Motor neuron (in vitro differentiated cells): ENCODE measurements at regions not wholly inside any gene's neighbourhood (a gene's known extent, or its start where the extent isn't known, plus 50 kb on each side); places are given as distances from the start of the nearest gene placed in this dataset.
A peak's percentile ranks its signal among the peaks of the same experiment; 100 is the strongest.

Experiments used
- ATAC-seq, 8 experiments: fragments of 200-7000 bp; cut with Tn5 transposase; replicated peaks in 6 of 8; 2 replicates each; pipeline ENCODE4 v1.8.0; 2021; ENCODE audit warnings: mild to moderate bottlenecking in 8 of 8, moderate library complexity in 8 of 8
- H3K27ac ChIP-seq, 2 donors: fragments of 250-450 bp; sonication (Bioruptor Pico); 2 replicates each; pipeline ENCODE4 v1.9.0; 2021; ENCODE audit warnings: antibody characterized with exemption in 2 of 2, mild to moderate bottlenecking in 2 of 2, moderate library complexity in 1 of 2
- H3K4me1 ChIP-seq, 2 donors: fragments of 250-450 bp; sonication (Bioruptor Pico); replicated peaks in 1 of 2; 2 replicates each; pipeline ENCODE4 v1.6.1; 2021; ENCODE audit warnings: antibody characterized with exemption in 2 of 2, mild to moderate bottlenecking in 2 of 2, moderate library complexity in 1 of 2
- H3K4me3 ChIP-seq, 5 donors: fragments of 250-450 bp; sonication (Bioruptor Pico); 2 replicates each; pipeline ENCODE4 v1.9.0; 2021; ENCODE audit warnings: antibody characterized with exemption in 5 of 5, mild to moderate bottlenecking in 5 of 5, moderate library complexity in 4 of 5
- WGBS, 10 experiments: fragments of 450-650 bp; shearing (Covaris generic); methylation state at CpG; one replicate each; pipeline ENCODE4 v1.0.0; 2022; 5-methylcytosine and 5-hydroxymethylcytosine counted together
- in situ Hi-C, 9 experiments: fragments of 400-800 bp; cut with MboI; loops; one replicate each; pipeline ENCODE4 v1.15.0; 2021; ENCODE audit warnings: low sequenced_read_pairs in 9 of 9, low pct_unique_long_range_greater_than_20kb in 2 of 9; ENCODE audit not compliant: unreplicated experiment in 9 of 9

DNA sequence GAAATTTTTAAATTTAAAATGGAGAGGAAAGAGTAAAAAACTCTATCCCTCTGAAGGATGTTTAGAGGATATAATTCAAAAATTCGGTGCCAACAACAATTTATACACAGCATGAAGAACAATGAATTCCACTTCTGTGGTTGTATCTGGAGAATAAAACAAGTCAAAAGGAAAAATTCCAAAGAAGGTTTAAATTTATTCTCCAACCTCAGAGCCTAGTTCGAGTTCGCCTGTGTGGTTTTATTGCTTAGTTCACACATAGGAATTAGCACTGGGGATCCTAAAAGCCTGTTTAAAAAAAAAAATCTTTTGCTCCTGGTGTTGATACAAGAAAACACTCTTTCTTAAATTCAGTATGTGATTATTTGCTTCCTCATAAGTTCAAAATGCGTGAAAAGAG is 79.2 kb downstream of the LLPH start:
- WGBS, 10 experiments, result 45 to 100% (median 84%) methylated on average over 1 to 4 of the region's 4 CpGs
- H3K27ac ChIP-seq, result no peak overlapping the region
- in situ Hi-C loops, result no loop called here

DNA sequence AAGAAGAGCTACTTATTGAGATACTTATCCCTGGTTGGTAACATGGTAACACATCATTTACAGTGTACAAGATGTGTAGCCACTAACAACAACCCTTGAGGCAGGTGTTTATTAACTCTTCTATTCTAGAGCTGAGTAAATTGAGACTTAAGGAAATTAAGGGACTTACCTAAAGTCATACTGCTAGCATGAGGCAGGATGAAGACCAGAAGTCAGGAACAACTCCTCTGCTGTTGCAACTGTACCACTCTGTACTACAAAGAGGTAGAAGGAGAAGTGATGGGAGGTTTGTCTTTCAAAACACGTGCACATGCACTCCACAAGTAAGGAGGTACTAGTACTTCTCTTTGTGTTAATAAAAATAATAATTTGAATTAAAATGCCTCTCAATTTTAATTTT is 79.9 kb downstream of the LLPH start:
- ATAC-seq, result no peak
- WGBS, 10 experiments, result 71 to 100% (median 85%) methylated on average over 1 of the region's 1 CpG; no CpG with 5 or more reads in 2 of the 10 experiments
- in situ Hi-C loops, result no loop called here

More for the DNA sequence above, 79.2 kb downstream of the LLPH start:
- Histone ChIP-seq H3K4me3 (no peak overlapping the region), H3K4me1 (no peaks in the 10 kb centered on the region)
- no peak for ATAC-seq

DNA sequence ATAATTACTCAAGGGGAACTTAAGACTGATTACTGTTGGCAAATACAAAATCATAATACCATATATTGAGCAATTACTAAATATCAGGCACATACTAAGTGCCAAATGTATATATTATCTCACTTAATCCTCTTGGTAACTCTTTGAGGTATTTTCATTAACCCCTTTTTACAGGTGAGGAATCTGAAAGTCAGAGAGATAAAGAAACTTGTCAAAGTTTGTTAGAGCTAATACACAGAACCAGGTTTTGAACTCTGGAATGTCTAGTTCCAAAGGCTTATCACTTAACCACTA is 80.3 kb downstream of the LLPH start:
- no peak for ATAC-seq
- no peaks in the 10 kb centered on the region for H3K4me1 ChIP-seq
- no peak overlapping the region for H3K27ac ChIP-seq
- H3K4me3 ChIP-seq, result no peak overlapping the region
- in situ Hi-C loops, result no loop called here

More for the DNA sequence above, 79.9 kb downstream of the LLPH start:
- Histone ChIP-seq H3K4me3 (no peak overlapping the region), H3K27ac (no peak overlapping the region), H3K4me1 (no peaks in the 10 kb centered on the region)

- in situ Hi-C loops, result no loop called here
- no peak overlapping the region for H3K4me3 ChIP-seq
These were observed 80.8 kb downstream of the LLPH start for GRCh38 chr12:66049538-66050282.

DNA sequence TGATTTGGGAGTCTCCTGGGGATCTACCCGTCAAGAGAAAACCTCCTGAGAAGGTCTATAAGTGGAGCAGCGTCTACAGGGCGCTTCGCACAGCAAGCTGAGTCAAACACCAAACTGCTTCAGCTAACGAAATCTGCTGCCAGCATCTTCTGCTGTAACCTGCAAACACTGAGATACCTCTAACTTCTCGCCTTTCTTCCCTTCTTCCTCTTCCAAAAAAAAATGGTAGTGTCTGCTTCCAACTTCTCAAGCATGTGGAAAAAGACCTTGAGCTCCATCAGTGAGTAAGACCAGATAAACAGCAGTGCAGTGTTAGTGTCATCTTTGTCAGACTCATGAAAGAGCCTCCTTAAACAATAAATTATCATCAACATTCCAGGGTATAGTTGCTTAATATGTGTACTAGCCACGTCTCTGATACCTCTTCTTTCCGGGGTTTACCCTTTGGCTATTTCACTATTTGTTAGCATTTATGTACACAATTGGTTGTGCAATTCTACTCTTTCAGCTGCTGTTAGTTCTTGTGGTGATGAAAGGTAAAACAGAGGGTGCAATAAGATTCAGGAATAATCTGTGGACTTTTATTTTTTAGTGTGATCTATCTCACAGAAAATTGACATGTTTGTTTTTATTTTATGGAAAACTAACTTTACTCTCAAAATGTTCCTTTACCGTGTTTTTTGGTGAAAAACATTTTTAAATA is 81.6 kb downstream of the LLPH start:
- WGBS, 10 experiments, result 43 to 100% (median 87%) methylated on average over 1 to 8 of the region's 9 CpGs
- in situ Hi-C loops, result no loop called here
- H3K4me1 ChIP-seq, result no peaks in the 10 kb centered on the region
- no peak overlapping the region for H3K27ac ChIP-seq
- H3K4me3 ChIP-seq, result no peak overlapping the region
- ATAC-seq, result peak in 3 of 8 experiments; percentile 48 to 84 (median 58)

More at GRCh38 chr12:66049538-66050282, 80.8 kb downstream of the LLPH start:
- no peak overlapping the region for H3K27ac ChIP-seq
- ATAC-seq, result peak in 1 of 8 experiments; percentile 16
- H3K4me1 ChIP-seq, result no peaks in the 10 kb centered on the region

- 30 to 100% (median 78%) methylated on average over 1 to 8 of the region's 8 CpGs for WGBS, 10 experiments
- no peak overlapping the region for H3K4me3 ChIP-seq
- H3K4me1 ChIP-seq, result no peaks in the 10 kb centered on the region
- no peak overlapping the region for H3K27ac ChIP-seq
- in situ Hi-C loops, result no loop called here
- ATAC-seq, result peak in 3 of 8 experiments; percentile 55 to 65 (median 56)
These were observed 82.2 kb downstream of the LLPH start for GRCh38 chr12:66048218-66048834.

- 0 to 100% (median 100%) methylated on average over 1 of the region's 1 CpG; no CpG with 5 or more reads in 7 of the 10 experiments for WGBS, 10 experiments
- no peak for ATAC-seq
- Histone ChIP-seq H3K4me3 (no peak overlapping the region), H3K4me1 (no peaks in the 10 kb centered on the region), H3K27ac (no peak overlapping the region)
- in situ Hi-C loops, result no loop called here
These were observed 83.0 kb downstream of the LLPH start for GRCh38 chr12:66047411-66048021.

GRCh38 chr12:66045506-66045905 is 85.0 kb downstream of the LLPH start:
- in situ Hi-C loops, result no loop called here
- WGBS, 10 experiments, result 86 to 100% (median 100%) methylated on average over 1 to 3 of the region's 3 CpGs; no CpG with 5 or more reads in 2 of the 10 experiments

DNA sequence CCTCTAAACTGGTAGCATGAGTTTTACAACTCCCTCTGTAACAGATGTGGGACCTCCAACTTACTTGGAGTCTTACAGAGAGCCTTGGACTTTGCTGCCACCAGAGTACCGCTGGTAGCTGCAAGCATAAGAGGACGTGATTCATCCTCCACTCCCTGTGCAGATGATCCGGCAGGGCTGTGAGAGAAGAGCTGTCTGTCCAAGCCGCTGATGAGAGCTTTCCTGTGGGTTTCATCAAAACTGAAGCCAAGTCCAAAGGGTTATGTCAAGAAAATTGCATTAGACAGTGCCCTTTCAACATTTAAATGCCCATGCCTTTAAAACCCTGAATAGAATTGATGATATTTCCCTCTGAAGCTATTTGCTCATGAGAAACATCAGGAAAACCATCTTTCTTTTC is 85.8 kb downstream of the LLPH start:
- 5 to 100% (median 82%) methylated on average over 1 to 4 of the region's 4 CpGs; no CpG with 5 or more reads in 2 of the 10 experiments for WGBS, 10 experiments
- in situ Hi-C loops, result no loop called here
- Histone ChIP-seq H3K27ac (no peak overlapping the region), H3K4me3 (no peak overlapping the region), H3K4me1 (no peaks in the 10 kb centered on the region)
- ATAC-seq, result peak in 2 of 8 experiments; percentile 85 to 86

More at GRCh38 chr12:66045506-66045905, 85.0 kb downstream of the LLPH start:
- Histone ChIP-seq H3K27ac (no peak overlapping the region), H3K4me3 (no peak overlapping the region), H3K4me1 (no peaks in the 10 kb centered on the region)
- no peak for ATAC-seq

DNA sequence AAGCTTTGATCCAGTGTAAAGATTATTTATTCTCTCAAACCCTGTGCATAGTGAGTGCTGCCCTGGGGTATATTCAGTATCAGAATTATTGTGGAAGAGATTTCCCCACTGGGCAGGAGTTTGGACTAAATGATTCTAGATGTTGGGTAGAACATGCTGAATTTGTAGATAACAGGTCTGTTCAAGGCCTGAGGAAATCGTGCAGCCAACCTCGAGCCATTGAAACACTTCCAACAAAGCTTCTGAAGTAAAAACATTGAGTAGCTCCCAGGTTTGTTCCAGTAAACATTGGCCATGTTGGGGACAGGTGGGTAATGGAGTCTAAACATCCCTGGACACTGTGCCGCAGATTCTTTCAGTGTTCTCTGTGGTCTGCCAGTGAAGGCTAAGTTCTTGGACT is 87.5 kb downstream of the LLPH start:
- 83 to 100% (median 100%) methylated on average over 1 to 3 of the region's 3 CpGs; no CpG with 5 or more reads in 3 of the 10 experiments for WGBS, 10 experiments
- H3K4me3 ChIP-seq, result no peak overlapping the region
- no peak overlapping the region for H3K27ac ChIP-seq
- H3K4me1 ChIP-seq, result no peaks in the 10 kb centered on the region
- in situ Hi-C loops, result no loop called here
- ATAC-seq, result no peak

GRCh38 chr12:66041651-66042363 is 88.7 kb downstream of the LLPH start:
- 30 to 97% (median 80%) methylated on average over 2 to 10 of the region's 10 CpGs; no CpG with 5 or more reads in 1 of the 10 experiments for whole genome bisulfite sequencing, 10 experiments
- in situ Hi-C loops, result no loop called here
- H3K27ac ChIP-seq, result no peak overlapping the region
- no peak overlapping the region for H3K4me3 ChIP-seq
- H3K4me1 ChIP-seq, result no peaks in the 10 kb centered on the region
- no peak for ATAC-seq

GRCh38 chr12:66036317-66036716 is 94.2 kb downstream of the LLPH start:
- Histone ChIP-seq H3K4me1 (no peaks in the 10 kb centered on the region), H3K4me3 (no peak overlapping the region), H3K27ac (no peak overlapping the region)
- in situ Hi-C loops, result no loop called here
- peak; percentile 75 to 100 (median 86) for ATAC-seq
- 0 to 67% (median 33%) methylated on average over 1 to 4 of the region's 4 CpGs; no CpG with 5 or more reads in 3 of the 10 experiments for WGBS, 10 experiments
